GM19467 (cell line): ENCODE measurements at regions not wholly inside any gene's neighbourhood (a gene's known extent, or its start where the extent isn't known, plus 50 kb on each side); places are given as distances from the start of the nearest gene placed in this dataset.

Source experiments
- ATAC-seq: cut with Tn5 transposase; IDR thresholded peaks from one replicate; pipeline ENCODE4 v1.9.1; 2021; ENCODE audit warnings: mild to moderate bottlenecking, moderate library complexity; ENCODE audit not compliant: unreplicated experiment

DNA sequence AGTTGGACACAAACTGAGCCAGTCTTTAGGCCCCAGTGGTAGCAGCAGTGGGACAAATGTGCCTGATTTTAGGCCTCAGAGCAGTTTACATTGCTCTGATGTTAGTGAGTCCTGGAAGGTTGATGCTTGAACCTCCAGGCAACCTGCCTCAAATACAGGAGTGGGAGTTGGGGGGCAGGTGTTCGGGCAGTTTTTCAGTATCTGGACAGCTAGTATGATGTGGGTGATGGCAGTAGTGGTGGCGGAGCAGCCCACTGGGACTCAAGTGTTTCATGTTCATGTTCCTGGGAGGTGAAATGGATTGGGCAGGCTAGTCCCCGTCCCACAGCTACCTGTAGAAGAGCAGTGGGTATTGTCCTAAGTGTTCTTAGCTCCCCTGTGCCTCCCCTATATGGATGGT lies 857.8 kb downstream of the JRKL start:
- ATAC-seq, result no peak

DNA sequence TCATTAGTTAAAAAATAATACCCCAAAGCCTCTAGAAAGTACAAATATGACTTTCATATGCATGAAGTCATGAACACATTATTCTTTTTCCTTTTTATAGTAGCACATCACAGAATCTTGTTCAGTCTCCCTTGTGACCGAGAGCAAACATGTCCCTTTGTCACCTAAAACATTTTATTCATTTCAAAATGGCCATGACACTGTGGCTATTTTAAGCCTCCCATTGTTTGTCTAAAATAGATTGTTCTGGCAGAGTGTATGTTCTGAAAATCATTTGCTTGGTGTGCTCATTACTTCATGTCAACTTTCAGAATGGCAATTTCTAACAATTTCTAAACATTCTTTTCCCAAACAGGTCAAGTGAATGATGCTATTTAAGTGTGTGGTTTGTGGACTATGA lies 865.0 kb downstream of the JRKL start:
- no peak for ATAC-seq

DNA sequence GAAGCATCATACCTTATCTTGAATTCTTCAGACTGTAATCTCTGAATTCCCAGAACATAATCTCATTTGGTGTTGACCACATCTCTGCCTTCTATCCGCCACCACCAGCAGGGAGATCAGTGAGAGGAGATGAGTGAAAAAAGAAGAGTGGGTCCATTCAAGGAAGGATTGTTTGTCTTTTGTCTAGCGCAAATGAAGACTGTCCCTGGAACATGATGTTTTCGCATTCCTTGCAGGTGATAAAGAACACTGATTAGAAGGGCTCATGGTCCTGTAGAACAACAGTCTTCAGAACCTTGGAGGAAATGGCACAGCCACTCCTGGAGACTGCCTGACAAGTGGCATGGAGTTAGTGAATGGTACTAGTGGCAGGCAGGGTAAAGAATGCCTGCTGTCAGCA lies 869.6 kb downstream of the JRKL start:
- no peak for ATAC-seq

DNA sequence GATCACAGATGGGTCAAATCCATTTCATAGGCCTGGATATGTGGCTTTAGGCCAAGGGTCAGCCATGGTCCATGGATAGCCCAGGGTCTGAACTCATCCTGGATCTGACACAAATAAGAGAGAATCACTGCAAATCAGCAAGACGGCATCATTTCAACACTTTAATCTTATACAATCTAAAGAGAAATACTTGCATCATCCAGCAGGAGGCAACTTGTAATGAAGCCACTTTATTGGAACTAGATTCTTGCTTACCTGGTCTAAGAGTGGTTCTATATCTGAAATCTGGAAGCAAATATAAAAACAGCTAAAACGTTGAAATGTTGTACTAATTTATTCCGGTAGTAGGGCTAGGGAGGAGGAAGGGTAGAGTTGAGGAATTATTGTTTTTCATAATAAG lies 870.1 kb downstream of the JRKL start:
- no peak for ATAC-seq

DNA sequence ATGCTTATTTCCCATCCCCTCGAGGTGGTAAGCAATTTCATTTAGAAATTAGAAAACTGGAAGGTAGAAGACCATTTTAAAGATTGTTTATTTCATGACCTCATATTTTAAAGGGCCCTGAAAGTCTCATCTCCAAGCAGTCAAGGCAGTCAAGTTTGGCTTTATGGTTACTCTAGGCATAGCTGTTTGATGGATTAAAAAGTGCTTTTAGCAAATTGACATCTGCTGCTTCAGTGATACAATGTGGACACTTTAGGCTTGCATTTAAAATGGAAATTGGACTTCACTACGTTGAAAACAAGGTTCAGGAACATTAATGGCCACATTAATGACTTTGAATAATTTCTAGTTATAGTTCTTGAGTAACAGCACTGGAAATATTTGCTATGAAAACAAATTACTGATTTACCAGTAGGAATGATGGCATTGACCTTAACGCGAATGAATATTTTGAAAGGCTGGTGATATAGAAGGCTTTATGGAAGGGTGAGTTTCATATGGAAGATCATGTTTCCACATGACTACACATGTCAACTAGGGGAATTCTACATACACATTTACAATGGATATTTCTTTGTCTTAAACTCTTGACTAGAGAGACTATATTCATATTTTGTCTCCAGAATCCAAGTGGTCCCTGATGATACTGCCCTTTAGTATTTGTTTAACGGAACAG lies 873.5 kb downstream of the JRKL start:
- ATAC-seq, result no peak

DNA sequence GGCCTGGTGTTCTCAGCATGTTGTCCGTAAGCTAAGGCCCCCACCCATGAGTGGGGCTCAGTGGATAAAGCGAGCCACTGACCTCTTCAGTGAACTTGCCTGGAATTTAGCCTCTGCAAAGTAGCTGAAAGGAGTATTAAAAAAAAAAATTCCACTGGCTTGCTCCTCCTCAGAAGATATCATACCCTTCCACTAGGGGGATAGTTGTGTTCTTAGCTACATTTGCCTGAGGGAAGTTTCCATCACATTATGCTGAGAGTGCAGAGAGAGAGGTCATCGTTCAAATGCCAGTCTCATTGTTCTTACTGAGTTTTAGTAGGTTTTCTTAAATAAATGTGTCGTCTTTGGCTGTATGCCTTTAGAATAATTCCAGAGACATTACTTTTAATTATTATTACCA lies 879.7 kb downstream of the JRKL start:
- ATAC-seq, result no peak

DNA sequence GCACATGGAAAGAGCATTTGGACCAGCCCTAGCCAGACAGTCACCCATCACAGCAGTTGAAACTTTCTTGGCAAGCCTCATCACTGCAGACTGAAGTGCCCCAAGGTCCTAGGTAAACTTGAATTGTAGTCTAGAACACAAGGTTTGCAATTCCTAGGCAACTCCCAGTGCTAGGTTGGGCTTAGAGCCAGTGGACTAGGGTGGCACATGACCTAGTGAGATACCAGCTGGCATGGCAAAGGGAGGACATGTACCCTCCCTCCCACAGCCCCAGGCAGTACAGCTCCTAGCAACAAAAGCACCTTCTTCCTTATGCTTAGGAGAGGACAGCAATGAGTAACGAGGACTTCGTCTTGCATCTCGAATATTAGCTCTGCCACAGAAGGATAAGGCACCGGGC lies 889.5 kb downstream of the JRKL start:
- no peak for ATAC-seq

DNA sequence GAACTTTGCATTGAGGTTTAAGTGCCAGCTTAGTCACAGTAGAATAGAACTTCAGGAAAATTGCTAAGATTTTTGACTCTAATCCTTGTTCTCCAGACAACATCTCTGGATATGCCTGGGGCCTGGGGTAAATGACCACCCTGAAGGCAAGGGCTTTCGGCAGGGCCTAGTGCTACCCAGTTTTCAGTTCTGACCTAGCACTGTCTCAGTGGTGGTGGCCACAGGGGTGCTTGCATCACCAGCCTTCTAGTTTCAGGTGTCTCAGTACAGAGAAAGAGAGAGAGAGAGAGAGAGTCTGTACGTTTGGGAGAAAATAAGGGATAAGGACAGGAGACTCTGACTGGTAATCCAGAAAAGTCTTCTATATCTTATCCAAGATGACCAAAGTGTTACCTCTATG lies 890.5 kb downstream of the JRKL start:
- no peak for ATAC-seq

DNA sequence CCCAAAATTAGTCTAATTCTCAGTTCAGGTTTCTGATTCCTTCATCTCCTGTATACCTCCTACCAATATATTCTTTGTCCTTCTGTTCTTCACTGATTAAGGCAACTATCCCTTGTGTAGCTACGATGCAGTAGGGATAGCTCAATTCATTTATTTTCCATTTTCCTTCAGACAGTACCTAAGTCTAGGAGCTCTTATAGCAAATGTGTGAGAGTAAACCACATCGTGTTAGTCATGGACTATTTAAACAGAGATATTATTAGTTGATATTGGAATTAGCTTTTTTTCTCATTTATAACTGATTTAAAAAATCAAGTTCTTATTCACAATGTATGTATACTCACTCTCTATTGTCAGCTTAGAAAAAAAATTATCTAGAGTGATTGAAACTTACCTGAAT lies 900.0 kb downstream of the JRKL start:
- ATAC-seq, result no peak

DNA sequence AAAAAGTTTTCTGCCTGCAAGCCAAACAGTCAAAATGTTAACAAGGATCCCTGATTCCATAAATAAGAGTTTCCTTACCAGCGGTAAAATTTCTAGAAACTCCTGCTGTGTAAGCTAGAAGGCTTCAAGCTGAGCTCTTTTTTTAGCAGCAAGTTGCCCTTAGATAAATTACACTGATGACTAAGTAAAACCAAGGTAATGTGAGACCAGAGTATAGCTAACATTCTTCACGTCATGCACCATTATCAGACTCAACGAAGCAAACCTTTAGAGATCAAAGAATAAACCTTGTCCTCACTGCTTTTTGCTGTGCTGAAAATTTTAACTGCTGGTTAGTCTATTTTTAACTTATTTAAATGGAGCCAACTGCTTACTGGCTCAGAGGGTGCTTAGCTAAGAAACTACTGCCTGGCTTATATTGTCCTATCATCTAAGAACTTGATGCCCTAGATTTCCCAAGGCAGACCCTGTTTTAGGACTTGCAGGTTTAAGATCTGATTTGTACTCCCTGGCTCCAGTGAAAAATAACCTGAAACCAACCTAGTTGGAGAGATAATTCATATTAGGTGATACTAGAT lies 900.7 kb downstream of the JRKL start:
- no peak for ATAC-seq

DNA sequence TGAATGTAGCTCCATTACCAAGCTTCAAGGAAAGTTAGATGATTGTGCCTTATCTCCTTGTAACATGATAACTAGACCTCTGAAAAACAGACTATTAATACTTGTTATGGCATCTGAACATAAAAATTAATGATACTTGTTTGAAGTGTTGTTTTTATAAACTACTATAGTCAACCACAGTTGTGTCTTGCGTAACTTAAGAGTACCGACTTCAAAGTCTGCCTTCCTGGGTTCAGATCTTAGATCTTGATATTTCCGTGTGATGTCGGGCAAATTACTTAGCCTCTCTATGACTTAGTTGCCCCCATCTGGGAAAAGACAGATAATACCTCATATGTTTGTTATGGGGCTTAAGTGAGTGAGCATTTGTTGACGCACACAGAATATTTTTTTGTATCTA lies 906.5 kb downstream of the JRKL start:
- no peak for ATAC-seq

DNA sequence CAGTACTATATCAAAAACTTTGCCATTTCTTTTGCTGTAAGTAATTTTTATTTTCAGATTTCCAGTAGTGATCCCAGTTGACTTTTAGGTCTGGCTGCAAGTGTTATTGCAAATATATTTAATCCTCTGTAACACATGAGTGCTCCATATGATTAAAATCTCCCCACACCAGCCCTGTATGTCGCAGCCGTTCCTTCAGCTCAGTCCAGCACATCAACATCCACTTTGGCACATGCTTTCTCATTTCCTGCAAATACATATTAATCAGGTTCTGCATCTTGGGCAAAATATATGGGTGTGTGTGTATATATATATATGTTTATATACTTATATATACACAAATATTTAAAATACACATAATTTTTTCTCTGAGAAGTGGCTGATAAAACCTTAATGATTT lies 919.5 kb downstream of the JRKL start:
- ATAC-seq, result no peak

DNA sequence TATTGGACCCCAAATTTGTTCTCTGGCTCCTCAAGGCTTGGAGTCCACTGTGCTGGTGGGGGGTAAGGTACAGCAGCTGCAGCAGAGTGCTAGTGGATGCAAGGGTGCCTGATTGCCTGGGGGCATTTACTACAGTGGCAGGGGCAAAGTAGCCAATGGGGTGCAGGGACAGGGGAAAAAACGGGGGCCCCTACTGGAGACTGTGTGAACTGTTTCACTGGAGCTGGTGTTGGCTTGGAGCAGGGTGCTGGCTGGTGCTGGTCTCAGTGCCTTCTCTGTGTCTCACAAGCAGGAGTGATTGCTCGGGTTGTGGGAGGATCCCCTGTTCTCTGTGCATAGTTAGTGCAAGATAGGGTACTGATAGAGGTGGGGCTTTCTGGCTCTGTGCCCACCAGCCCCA lies 935.9 kb downstream of the JRKL start:
- no peak for ATAC-seq

DNA sequence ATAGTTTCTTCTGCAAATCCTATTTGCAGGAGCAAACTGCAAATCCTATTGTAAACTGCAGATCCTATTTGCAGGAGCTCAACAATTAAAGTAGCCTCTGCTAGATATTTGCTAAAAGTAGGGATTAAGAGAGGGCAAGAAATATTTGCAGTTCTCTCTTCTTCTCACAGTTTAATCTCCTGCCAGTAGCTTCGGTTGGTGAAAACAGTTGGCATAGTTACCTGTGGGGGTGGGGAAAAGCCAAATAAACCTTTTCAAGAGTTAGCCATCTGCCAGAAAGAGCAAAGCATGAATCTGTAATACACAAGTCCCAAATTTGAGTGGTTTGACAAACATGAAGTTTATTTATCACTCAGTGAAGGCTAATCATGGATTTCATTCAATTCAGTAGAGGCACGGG lies 942.5 kb downstream of the JRKL start:
- no peak for ATAC-seq

DNA sequence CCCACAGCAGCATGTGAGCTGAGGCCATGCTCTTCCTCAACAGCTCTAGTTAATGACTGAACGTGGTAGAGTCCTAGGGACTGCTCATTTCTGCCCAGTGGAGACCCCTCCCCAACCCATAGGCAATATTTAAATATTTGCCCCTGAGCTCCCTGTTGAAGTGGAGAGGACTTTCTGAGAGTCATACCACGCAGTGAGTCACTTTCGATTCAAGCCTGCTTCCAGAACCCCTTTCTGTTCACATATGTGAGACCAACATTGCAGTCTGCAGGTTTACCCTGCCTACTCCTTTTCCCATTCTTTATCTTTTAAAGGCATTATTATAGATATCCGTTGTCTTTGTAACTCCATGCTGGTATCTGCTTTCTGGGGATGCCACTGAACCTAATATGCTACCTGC lies 946.3 kb downstream of the JRKL start:
- no peak for ATAC-seq

DNA sequence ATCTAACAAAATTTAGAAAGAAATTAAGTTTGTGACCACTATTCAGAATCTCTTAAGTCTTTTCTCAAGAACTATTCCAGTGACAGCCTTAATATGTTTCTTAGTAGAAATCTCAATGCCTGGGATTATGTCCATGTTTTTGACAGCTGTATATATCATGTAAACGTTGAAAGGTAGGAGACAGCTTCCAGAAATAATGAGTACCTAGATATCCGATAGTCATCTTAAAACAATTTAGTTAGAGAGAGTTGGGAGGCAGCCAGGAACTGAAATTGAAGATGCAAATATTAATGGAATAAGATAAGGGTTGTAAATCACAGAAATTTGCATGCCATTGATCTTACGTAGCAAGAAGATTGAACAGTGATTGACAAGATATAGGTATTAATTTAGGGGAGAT lies 955.2 kb downstream of the JRKL start:
- ATAC-seq, result no peak

DNA sequence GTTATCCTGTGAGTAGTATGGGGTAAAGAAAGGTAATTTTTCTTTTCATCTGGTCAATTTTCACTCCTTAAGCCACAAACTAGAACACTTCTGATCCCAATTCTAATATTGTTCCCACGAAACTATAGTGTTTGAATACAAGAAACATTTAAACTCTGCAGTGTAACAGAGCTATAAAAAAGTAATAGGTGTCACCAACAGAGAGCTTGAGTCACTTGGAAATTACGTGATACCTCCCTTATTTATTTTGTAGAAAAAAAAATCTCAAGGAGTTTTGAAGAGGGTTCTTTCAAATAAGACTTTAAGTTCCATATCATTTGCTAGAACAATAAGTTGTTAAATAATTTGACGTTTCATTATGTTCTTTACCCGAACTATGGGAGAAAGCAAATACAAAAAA lies 959.4 kb downstream of the JRKL start:
- no peak for ATAC-seq

DNA sequence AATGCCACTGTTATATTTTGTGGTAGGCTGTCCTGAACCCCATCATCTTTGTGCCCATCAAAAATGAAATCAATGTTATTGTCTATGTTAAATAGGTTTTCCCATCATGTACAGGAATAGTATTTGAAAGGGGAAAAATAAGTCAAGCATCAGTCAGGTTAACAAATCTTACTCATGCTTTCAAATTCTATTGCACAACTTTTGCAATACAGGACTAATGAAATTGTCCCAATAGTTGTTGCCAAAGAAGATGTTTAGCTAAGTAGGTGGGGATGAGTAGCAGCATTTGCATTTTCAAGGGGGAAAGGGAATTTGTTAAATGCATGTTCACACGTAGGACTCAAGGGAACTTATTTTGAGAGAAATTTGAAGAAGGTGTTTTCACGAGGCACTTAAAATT lies 962.1 kb downstream of the JRKL start:
- ATAC-seq, result no peak

DNA sequence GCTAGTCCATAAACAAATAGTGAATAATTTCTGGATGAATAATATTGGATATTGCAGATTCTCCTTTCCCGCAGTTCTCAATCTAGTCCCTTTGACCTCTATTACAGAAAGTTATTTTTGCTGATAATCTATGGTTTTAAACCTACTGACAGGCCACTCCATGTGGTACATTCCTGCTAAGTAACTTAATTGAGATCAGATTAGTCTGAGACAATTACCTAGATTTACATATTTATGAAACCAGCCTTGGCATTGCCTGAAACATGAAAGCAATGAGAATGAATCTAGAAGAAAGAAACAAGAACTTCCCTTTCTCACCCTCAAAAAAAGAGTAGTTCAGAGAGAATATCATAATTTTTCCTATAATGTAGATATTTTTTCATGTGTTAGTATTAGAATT lies 964.2 kb downstream of the JRKL start:
- ATAC-seq, result no peak

DNA sequence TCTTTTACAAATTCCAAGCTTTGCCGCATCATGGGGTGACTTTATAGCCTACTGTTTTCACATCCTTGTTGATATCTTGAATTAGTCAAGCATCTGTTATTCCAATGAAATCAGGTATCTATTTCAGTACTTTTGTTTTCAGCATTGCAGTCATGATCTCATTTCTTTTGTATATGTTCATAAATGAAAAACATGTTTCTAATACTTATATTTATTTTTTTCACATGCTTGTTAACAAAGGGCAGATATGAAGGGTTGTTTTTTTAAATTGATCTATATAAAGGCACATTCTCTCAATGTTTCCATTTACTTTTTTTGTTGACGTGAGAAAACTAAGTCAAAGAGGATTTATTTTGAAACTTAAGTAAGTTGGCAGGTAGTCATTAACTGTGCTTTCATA lies 964.8 kb downstream of the JRKL start:
- no peak for ATAC-seq

DNA sequence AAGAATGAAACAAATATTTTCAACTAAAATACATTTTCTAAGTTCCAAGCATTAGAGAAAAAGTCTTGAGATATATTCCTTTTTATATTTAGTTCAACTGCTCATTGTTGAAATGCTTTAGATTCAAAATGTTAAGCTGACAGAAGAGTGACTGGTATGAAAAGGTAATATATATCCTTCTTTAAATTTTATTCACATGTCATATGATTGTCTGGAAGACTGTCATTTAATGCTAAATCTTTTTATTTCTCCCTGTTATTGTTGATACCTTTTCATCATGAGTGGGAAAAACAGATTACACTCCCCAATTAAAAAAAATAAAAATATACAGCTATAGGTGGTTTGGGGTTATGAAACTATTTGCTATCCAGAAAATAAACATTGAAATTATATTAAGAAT lies 965.4 kb downstream of the JRKL start:
- no peak for ATAC-seq

DNA sequence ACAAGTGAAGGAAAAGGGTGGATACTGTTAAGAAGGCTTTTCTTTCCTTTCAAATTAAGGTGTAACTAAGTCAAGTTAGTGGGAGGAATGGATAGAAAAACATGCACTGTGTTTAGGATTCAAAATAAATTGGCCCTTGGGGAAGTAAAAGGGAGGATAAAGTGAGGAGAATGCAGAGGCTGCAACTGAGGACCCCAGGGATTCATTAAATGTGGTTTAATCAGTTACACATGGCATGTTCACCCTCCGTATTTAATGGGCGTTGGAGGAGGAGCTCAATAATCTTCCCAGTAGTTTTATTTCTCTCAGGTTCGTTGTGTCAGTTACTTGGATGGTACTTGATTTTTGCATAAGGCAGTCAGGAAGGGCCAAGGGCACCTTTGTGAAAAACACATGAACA lies 966.3 kb downstream of the JRKL start:
- no peak for ATAC-seq

DNA sequence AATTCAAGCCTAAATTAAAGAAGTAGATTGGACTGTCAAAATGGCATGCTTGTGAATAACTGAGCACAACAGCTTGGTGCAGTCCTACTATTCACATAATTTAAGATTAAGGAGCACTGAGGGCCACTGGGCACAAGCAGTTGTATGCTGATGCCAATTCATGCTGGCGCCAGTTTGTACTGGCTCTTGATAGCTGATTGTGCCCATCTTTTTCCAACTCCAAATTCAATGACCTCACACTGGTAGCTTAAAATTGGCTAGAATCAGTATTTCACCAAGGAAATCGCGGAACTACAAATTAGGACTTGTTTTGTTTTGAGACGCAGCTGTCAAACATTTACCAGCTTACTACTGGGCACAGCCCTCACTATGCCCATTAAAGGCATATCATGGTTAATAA lies 969.2 kb downstream of the JRKL start:
- no peak for ATAC-seq
